ENCODE measurements at regions not wholly inside any gene's neighbourhood (a gene's known extent, or its start where the extent isn't known, plus 50 kb on each side); places are given as distances from the start of the nearest gene placed in this dataset.
"Not testable (repeated sequence)": the region's sequence is repeated elsewhere in the genome, so short reads cannot be mapped to it uniquely, and the experiment has no call there.

GRCh38 chr9:88871669-88872068, 119.6 kb upstream of the S1PR3 start:
- Histone ChIP-seq H3K9ac (ENCODE audit: low read depth in 1 of 3, low read length in 3 of 3) (no peak overlapping the region), H3K4me1 (ENCODE audit: control insufficient read depth in 3 of 3, insufficient read depth in 3 of 3, low read length in 3 of 3) (peaks cover 0 to 3% (median 0%) of the 10 kb centered on the region in 3 donors), H3K4me3 (ENCODE audit: low read length in 3 of 3) (no peak overlapping the region), H3K27me3 (ENCODE audit: control insufficient read depth in 3 of 3, insufficient read depth in 3 of 3, low read length in 3 of 3) (no peaks in the 10 kb centered on the region), H3K36me3 (ENCODE audit: control insufficient read depth in 3 of 3, insufficient read depth in 3 of 3, low read length in 3 of 3) (no peaks in the 10 kb centered on the region), H3K9me3 (ENCODE audit: control insufficient read depth in 3 of 3, low read length in 3 of 3) (no peaks in the 10 kb centered on the region), H3K27ac (ENCODE audit: low read depth, low read length) (no peak overlapping the region)

GRCh38 chr9:88872192-88872946, 118.9 kb upstream of the S1PR3 start:
- no peak overlapping the region for H3K4me3 ChIP-seq (ENCODE audit: low read length in 3 of 3)
- peaks cover 0 to 3% (median 0%) of the 10 kb centered on the region in 3 donors for H3K4me1 ChIP-seq (ENCODE audit: control insufficient read depth in 3 of 3, insufficient read depth in 3 of 3, low read length in 3 of 3)
- no peaks in the 10 kb centered on the region for H3K36me3 ChIP-seq (ENCODE audit: control insufficient read depth in 3 of 3, insufficient read depth in 3 of 3, low read length in 3 of 3)
- no peaks in the 10 kb centered on the region for H3K27me3 ChIP-seq (ENCODE audit: control insufficient read depth in 3 of 3, insufficient read depth in 3 of 3, low read length in 3 of 3)
- H3K27ac ChIP-seq (ENCODE audit: low read depth, low read length) = no peak overlapping the region
- H3K9ac ChIP-seq (ENCODE audit: low read depth in 1 of 3, low read length in 3 of 3) = no peak overlapping the region
- no peaks in the 10 kb centered on the region for H3K9me3 ChIP-seq (ENCODE audit: control insufficient read depth in 3 of 3, low read length in 3 of 3)

DNA sequence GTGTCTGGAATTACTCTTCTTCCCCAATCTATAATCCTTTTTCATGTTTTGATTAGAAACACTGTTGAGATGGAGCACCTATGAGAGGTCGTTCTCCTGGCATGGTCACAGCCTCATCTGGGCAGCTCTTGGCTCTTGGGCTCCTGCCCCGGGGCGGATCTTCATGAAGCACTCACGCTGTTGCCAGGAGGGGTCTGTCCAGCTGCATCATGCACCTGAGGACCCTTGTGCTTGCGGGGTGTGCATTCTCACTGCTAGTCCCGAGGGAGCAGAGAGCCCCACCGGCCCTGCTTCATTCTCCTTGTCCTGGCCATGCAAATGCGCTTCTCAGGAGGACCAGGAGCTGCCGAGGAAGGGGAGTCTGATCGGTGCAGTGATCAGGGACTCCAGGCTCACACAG, 117.6 kb upstream of the S1PR3 start:
- Histone ChIP-seq H3K9me3 (ENCODE audit: control insufficient read depth in 3 of 3, low read length in 3 of 3) (no peaks in the 10 kb centered on the region), H3K4me3 (ENCODE audit: low read length in 3 of 3) (no peak overlapping the region), H3K36me3 (ENCODE audit: control insufficient read depth in 3 of 3, insufficient read depth in 3 of 3, low read length in 3 of 3) (no peaks in the 10 kb centered on the region), H3K9ac (ENCODE audit: low read depth in 1 of 3, low read length in 3 of 3) (no peak overlapping the region), H3K27me3 (ENCODE audit: control insufficient read depth in 3 of 3, insufficient read depth in 3 of 3, low read length in 3 of 3) (peaks cover 0 to 2% (median 0%) of the 10 kb centered on the region in 3 donors), H3K27ac (ENCODE audit: low read depth, low read length) (no peak overlapping the region), H3K4me1 (ENCODE audit: control insufficient read depth in 3 of 3, insufficient read depth in 3 of 3, low read length in 3 of 3) (peaks cover 0 to 3% (median 0%) of the 10 kb centered on the region in 3 donors)

DNA sequence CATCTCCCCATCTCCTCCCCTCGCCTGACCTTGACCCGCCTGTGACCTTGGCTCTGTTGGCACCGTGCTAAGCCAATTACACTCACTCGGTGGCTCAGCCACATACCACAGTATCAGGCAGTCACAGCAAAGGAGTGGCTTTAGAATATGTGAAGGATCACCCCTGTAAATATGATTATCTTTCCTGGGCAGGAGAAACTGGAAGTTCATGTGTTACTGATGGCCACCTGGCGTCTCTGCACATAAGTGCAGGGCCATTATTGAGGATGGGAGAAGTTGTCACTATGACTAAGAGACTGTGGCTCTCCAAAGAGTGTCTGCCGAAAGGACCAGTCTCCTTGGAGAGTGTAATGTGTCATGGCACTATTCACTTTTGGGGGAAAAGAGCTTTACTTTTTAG, 116.9 kb upstream of the S1PR3 start:
- Histone ChIP-seq H3K27me3 (ENCODE audit: control insufficient read depth in 3 of 3, insufficient read depth in 3 of 3, low read length in 3 of 3) (peaks cover 0 to 2% (median 0%) of the 10 kb centered on the region in 3 donors), H3K27ac (ENCODE audit: low read depth, low read length) (no peak overlapping the region), H3K36me3 (ENCODE audit: control insufficient read depth in 3 of 3, insufficient read depth in 3 of 3, low read length in 3 of 3) (no peaks in the 10 kb centered on the region), H3K9me3 (ENCODE audit: control insufficient read depth in 3 of 3, low read length in 3 of 3) (no peaks in the 10 kb centered on the region), H3K4me1 (ENCODE audit: control insufficient read depth in 3 of 3, insufficient read depth in 3 of 3, low read length in 3 of 3) (peaks cover 0 to 3% (median 0%) of the 10 kb centered on the region in 3 donors), H3K4me3 (ENCODE audit: low read length in 3 of 3) (no peak overlapping the region), H3K9ac (ENCODE audit: low read depth in 1 of 3, low read length in 3 of 3) (no peak overlapping the region)

GRCh38 chr9:88875400-88876120, 115.7 kb upstream of the S1PR3 start:
- no peak overlapping the region for H3K9ac ChIP-seq (ENCODE audit: low read depth in 1 of 3, low read length in 3 of 3)
- H3K4me3 ChIP-seq (ENCODE audit: low read length in 3 of 3) = no peak overlapping the region
- no peaks in the 10 kb centered on the region for H3K36me3 ChIP-seq (ENCODE audit: control insufficient read depth in 3 of 3, insufficient read depth in 3 of 3, low read length in 3 of 3)
- peaks cover 0 to 2% (median 0%) of the 10 kb centered on the region in 3 donors for H3K9me3 ChIP-seq (ENCODE audit: control insufficient read depth in 3 of 3, low read length in 3 of 3)
- no peak overlapping the region for H3K27ac ChIP-seq (ENCODE audit: low read depth, low read length)
- H3K4me1 ChIP-seq (ENCODE audit: control insufficient read depth in 3 of 3, insufficient read depth in 3 of 3, low read length in 3 of 3) = peaks cover 0 to 3% (median 0%) of the 10 kb centered on the region in 3 donors
- peaks cover 0 to 2% (median 0%) of the 10 kb centered on the region in 3 donors for H3K27me3 ChIP-seq (ENCODE audit: control insufficient read depth in 3 of 3, insufficient read depth in 3 of 3, low read length in 3 of 3)

GRCh38 chr9:88880199-88880598, 111.1 kb upstream of the S1PR3 start:
- Histone ChIP-seq H3K27ac (ENCODE audit: low read depth, low read length) (no peak overlapping the region), H3K9me3 (ENCODE audit: control insufficient read depth in 3 of 3, low read length in 3 of 3) (peaks cover 0 to 4% (median 0%) of the 10 kb centered on the region in 3 donors), H3K9ac (ENCODE audit: low read depth in 1 of 3, low read length in 3 of 3) (no peak overlapping the region), H3K36me3 (ENCODE audit: control insufficient read depth in 3 of 3, insufficient read depth in 3 of 3, low read length in 3 of 3) (no peaks in the 10 kb centered on the region), H3K27me3 (ENCODE audit: control insufficient read depth in 3 of 3, insufficient read depth in 3 of 3, low read length in 3 of 3) (peaks cover 0 to 2% (median 0%) of the 10 kb centered on the region in 3 donors), H3K4me1 (ENCODE audit: control insufficient read depth in 3 of 3, insufficient read depth in 3 of 3, low read length in 3 of 3) (no peaks in the 10 kb centered on the region), H3K4me3 (ENCODE audit: low read length in 3 of 3) (no peak overlapping the region)

DNA sequence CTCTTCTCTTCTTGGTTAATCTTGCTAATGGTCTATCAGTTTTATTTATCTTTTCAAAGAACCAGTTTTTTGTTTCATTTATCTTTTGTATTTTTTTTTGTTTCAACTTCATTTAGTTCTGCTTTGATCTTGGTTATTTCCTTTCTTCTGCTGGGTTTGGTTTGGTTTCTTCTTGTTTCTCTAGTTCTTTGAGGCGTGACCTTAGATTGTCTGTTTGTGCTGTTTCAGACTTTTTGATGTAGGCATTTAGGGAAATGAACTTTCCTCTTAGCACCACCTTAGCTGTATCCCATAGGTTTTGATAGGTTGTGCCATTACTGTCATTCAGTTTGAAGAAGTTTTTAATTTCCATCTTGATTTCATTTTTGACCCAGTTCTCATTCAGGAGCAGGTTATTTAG, 107.0 kb upstream of the S1PR3 start:
- H3K27ac ChIP-seq (ENCODE audit: low read depth, low read length); H3K36me3 ChIP-seq (ENCODE audit: control insufficient read depth in 3 of 3, insufficient read depth in 3 of 3, low read length in 3 of 3); H3K9ac ChIP-seq (ENCODE audit: low read depth in 1 of 3, low read length in 3 of 3); H3K4me1 ChIP-seq (ENCODE audit: control insufficient read depth in 3 of 3, insufficient read depth in 3 of 3, low read length in 3 of 3); H3K27me3 ChIP-seq (ENCODE audit: control insufficient read depth in 3 of 3, insufficient read depth in 3 of 3, low read length in 3 of 3); H3K4me3 ChIP-seq (ENCODE audit: low read length in 3 of 3); H3K9me3 ChIP-seq (ENCODE audit: control insufficient read depth in 3 of 3, low read length in 3 of 3): not testable (repeated sequence)

- not testable (repeated sequence) for H3K27ac ChIP-seq (ENCODE audit: low read depth, low read length); H3K4me1 ChIP-seq (ENCODE audit: control insufficient read depth in 3 of 3, insufficient read depth in 3 of 3, low read length in 3 of 3); H3K4me3 ChIP-seq (ENCODE audit: low read length in 3 of 3); H3K9me3 ChIP-seq (ENCODE audit: control insufficient read depth in 3 of 3, low read length in 3 of 3); H3K27me3 ChIP-seq (ENCODE audit: control insufficient read depth in 3 of 3, insufficient read depth in 3 of 3, low read length in 3 of 3); H3K36me3 ChIP-seq (ENCODE audit: control insufficient read depth in 3 of 3, insufficient read depth in 3 of 3, low read length in 3 of 3); H3K9ac ChIP-seq (ENCODE audit: low read depth in 1 of 3, low read length in 3 of 3)
Measured at GRCh38 chr9:88886762-88887161, 104.5 kb upstream of the S1PR3 start.

DNA sequence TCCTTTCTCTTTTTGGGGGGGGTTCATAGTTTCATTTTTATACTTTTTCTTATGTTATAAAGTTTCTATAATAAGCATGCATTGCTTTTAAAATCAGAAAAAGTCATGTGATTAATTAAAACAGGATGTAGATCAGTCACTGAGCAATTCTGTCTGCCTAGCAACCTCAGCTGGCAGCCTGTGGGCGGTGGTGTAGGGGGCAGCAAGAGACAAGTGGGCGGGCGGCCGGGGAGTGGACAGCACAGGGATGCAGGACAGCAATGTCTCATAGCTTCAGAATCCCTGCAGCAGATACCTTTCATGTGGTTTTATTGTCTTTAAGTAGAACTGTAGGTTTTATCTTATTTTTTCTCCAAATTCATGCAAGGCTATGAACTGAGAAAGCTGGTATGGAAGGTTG, 101.9 kb upstream of the S1PR3 start:
- H3K9ac ChIP-seq (ENCODE audit: low read depth in 1 of 3, low read length in 3 of 3) = no peak overlapping the region
- H3K9me3 ChIP-seq (ENCODE audit: control insufficient read depth in 3 of 3, low read length in 3 of 3) = no peaks in the 10 kb centered on the region
- no peaks in the 10 kb centered on the region for H3K4me1 ChIP-seq (ENCODE audit: control insufficient read depth in 3 of 3, insufficient read depth in 3 of 3, low read length in 3 of 3)
- no peak overlapping the region for H3K4me3 ChIP-seq (ENCODE audit: low read length in 3 of 3)
- H3K27me3 ChIP-seq (ENCODE audit: control insufficient read depth in 3 of 3, insufficient read depth in 3 of 3, low read length in 3 of 3) = no peaks in the 10 kb centered on the region
- H3K27ac ChIP-seq (ENCODE audit: low read depth, low read length) = no peak overlapping the region
- no peaks in the 10 kb centered on the region for H3K36me3 ChIP-seq (ENCODE audit: control insufficient read depth in 3 of 3, insufficient read depth in 3 of 3, low read length in 3 of 3)

DNA sequence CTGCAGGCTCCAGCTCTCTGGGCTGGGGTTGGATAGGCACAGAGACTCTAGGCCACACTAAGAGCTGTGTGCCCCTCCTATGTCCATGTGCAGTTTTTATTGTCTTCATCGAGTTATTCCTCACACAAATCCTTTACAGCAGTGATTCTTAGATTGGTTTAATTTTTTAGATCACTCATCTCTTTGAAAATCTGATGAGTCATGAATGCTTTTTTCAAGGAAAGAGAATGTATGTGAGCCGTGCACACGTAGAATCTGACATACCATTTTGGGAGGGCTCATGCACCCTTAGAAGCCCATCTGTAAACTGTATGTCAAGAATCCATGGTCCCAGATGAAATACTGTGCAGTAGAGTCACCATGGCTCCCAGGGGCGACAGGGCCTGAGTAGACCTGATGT, 100.7 kb upstream of the S1PR3 start:
- Histone ChIP-seq H3K27ac (ENCODE audit: low read depth, low read length) (no peak overlapping the region), H3K9me3 (ENCODE audit: control insufficient read depth in 3 of 3, low read length in 3 of 3) (no peaks in the 10 kb centered on the region), H3K4me3 (ENCODE audit: low read length in 3 of 3) (no peak overlapping the region), H3K9ac (ENCODE audit: low read depth in 1 of 3, low read length in 3 of 3) (no peak overlapping the region), H3K4me1 (ENCODE audit: control insufficient read depth in 3 of 3, insufficient read depth in 3 of 3, low read length in 3 of 3) (no peaks in the 10 kb centered on the region), H3K27me3 (ENCODE audit: control insufficient read depth in 3 of 3, insufficient read depth in 3 of 3, low read length in 3 of 3) (no peaks in the 10 kb centered on the region), H3K36me3 (ENCODE audit: control insufficient read depth in 3 of 3, insufficient read depth in 3 of 3, low read length in 3 of 3) (no peaks in the 10 kb centered on the region)

Data from skeletal muscle tissue (tissue), 3 donors.